CD4-positive, alpha-beta T cell treated with Interleukin-1 beta for 1 hour (primary cell): ENCODE measurements at regions not wholly inside any gene's neighbourhood (a gene's known extent, or its start where the extent isn't known, plus 50 kb on each side); places are given as distances from the start of the nearest gene placed in this dataset.
"Not testable (repeated sequence)": the region's sequence is repeated elsewhere in the genome, so short reads cannot be mapped to it uniquely, and the experiment has no call there.

Source experiments
- DNase-seq, 2 donors: peaks; one replicate each; pipeline ENCODE4 v3.0.0-alpha.2; 2020 to 2022

DNA sequence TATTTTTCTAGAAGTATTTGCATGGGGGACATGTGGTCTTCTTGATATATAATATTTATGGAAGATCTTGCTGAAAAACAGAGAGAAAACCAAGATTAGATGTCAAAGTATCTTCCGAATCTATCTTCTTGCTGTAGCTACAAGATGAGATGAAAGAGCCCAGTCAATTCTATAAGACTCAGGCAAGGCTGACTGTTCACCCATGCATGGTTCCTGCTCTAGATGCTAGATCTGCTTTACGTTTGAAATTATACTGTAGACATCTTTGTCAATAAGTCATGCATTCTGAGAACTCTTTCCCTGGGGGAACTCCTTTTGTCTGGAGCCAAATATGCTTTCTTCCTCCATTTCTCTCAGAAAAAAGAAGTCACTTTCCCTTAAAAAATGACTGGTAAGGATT is 1292.0 kb downstream of the XPNPEP1 start:
- no peak for DNase-seq

GRCh38 chr10:108629834-108630233 is 1293.5 kb downstream of the XPNPEP1 start:
- no peak for DNase-seq

DNA sequence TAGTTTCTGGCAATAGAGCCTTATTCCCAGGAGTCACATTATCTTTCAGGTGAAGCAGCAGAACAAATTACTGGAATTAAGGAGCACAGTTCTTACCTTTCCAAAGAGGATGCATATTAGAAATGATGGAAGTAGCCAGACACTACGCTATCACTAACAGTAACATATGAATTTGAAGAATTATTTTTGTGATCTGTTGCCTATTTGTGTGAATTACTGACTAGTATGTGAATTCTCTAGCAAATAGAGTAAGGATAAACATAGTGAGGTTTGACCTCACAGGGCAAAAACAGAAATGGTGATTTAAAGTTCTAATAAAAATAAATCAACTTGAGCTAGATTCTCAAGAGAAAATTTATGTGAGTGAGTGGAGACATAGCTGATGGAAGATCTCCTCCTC is 1299.3 kb downstream of the XPNPEP1 start:
- no peak for DNase-seq

- no peak for DNase-seq
These were observed 1302.3 kb downstream of the XPNPEP1 start for GRCh38 chr10:108620821-108621534.

GRCh38 chr10:108616559-108617285 is 1306.6 kb downstream of the XPNPEP1 start:
- DNase-seq = no peak

GRCh38 chr10:108615576-108616320 is 1307.6 kb downstream of the XPNPEP1 start:
- no peak for DNase-seq

- no peak for DNase-seq
These were observed 1310.8 kb downstream of the XPNPEP1 start for GRCh38 chr10:108612485-108612884.

GRCh38 chr10:108608860-108609259 is 1314.5 kb downstream of the XPNPEP1 start:
- DNase-seq = no peak

GRCh38 chr10:108601851-108602250 is 1321.5 kb downstream of the XPNPEP1 start:
- DNase-seq = no peak

- DNase-seq = not testable (repeated sequence)
These were observed 1322.8 kb downstream of the XPNPEP1 start for GRCh38 chr10:108600511-108600910.

DNA sequence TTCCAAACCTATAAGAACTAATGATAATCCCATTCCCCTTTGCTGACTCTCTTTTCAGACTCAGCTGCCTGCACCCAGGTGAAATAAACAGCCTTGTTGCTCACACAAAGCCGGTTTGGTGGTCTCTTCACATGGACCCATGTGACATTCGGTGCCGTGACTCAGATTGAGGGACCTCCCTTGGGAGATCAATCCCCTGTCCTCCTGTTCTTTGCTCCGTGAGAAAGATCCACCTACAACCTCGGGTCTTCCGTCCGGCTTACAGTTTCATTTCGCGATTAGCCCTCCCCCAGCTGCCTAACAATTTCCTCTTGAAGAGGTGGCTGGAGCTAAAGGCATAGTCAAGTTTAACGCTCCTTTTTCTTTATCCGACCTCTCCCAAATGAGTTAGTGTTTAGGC is 1324.0 kb downstream of the XPNPEP1 start:
- not testable (repeated sequence) for DNase-seq

DNA sequence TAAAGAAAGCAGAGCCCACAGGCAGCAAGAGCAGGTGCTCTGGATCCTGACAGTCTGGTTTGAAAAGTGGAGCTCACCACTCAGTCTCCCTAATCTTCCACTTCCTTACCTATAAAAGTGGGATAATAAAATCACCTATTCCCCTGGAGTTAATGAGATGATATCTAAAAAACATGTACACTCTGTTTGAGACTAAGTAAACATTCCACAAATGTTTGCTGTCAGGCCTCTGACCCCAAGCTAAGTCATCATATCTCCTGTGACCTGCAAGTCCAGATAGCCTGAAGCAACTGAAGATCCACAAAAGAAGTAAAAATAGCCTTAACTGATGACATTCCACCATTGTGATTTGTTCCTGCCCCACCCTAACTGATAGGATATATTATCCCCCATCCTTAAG is 1324.5 kb downstream of the XPNPEP1 start:
- no peak for DNase-seq

- no peak for DNase-seq
These were observed 1325.0 kb downstream of the XPNPEP1 start for GRCh38 chr10:108598320-108598695.

DNA sequence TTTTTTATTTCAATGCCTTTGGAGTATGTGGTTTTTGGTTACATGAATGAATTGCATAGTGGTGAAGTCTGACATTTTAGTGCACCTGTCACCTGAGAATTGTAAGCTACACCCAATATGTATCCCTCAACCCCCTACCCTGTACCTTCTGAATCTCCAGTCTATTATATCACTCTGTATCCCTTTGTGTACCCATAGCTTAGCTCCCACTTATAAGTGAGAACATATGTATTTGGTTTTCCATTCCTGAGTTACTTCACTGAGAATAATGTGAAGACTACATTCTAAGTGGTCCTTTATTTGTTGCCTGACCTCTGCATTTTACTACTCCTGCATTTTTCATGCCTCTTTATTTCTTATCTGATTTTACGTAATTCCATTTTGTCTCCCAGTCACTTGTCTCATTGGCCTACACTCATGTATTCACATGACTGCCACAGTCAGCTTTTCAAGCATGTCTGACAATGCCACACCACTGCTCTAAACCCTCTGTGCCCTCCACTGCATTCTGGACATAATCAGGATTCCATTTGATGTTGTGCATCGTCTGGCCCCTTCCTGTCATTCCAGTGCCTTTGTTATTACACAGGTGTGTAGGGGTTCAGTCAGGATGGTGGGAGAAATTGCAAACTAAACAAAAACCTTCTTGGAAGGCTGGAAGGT is 1325.5 kb downstream of the XPNPEP1 start:
- DNase-seq = no peak

DNA sequence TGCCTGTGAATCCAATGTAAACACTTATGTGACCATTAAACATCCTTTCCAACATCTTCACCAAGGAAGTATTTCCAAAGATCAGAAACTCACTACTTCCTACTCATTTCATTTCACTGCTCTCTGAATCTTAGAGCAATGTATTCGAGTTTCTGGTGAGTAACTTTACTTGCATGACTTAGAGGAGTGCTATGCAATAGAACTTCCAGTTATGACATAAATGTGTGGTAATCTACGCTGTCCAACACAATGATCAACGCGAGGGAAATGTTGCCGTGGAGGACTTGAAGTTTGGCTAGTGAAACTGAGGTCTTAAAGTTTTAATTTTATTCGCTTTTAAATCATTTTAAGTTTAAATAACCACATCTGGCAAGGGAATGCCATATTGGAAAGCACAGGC is 1326.3 kb downstream of the XPNPEP1 start:
- no peak for DNase-seq

DNA sequence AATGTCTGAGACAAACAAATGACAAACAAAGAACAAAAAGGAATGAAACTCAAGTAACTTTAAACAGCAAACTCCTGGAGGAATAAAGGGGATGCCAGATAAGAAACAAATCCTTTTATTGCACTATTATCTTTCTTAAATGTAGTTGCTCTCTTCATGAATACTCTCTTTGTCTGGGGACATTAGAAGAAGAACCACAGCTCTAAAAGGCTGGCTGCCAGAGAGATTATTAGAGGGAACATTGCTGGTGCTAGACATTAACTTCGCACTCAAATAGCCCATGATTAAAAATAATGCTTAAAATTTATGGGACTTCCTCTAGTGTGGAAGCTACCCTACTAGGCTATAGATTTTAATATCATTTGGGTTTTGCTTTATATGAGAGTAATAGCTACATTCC is 1330.4 kb downstream of the XPNPEP1 start:
- DNase-seq = no peak

DNA sequence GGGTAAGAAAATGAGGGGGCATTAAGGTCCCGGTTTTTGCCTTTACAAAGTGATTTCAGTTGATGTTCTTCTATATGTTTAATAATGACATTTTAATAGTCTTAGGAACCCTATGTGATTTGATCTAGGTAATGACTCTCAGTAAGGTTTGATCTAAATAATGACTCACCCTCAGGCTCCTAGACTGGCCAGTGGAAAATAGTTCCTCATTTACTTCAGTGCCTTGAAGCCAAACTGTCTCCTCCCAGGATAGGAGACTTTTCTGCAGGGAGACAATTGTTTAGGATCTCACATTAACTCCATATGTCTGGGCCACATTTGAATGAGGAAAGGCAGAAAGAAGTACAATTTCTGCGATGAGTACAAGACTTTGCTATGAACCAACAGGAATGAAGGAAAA is 1331.9 kb downstream of the XPNPEP1 start:
- DNase-seq = no peak

DNA sequence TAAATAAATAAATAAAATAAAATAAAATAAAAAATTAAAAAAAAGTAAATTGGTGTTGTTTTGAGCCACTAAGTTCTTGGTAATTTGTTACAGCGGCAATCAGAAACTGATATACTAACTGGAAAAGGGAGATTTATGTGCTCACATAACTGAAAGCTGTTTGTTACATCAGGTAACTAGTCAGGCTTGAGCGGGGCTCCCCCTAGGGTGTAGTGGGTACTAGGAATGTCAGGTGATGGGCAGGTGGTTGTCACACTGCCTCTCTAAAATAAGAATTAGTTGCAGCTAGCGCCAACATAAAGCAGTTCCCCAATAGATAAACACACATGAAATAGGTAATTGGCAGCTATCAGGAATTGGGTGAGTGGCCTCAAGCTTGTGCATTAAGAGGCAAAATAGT is 1336.9 kb downstream of the XPNPEP1 start:
- no peak for DNase-seq

DNA sequence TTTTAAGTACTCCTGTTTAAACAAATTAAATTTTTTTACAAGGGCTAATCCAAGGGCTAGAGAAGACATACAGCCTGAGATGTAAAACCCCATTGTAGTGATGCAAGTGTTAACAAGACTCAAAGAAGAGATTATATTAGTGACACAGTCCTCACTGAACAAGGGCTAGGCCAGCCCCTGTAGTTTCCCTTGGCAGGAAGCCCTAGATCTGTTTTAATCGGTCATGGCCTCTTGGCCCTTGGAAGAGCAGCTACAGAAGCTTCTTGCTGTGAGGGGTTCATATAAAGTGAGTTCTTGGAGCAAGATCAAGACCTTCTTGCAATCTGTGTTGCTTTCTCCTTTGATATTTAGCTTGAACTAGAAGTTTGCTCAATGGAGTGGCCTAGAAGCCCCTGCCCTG is 1339.4 kb downstream of the XPNPEP1 start:
- no peak for DNase-seq

GRCh38 chr10:108582888-108583287 is 1340.4 kb downstream of the XPNPEP1 start:
- no peak for DNase-seq

- DNase-seq = no peak
These were observed 1340.9 kb downstream of the XPNPEP1 start for GRCh38 chr10:108582387-108582786.

- no peak for DNase-seq
These were observed 1345.1 kb downstream of the XPNPEP1 start for GRCh38 chr10:108578258-108578657.

DNA sequence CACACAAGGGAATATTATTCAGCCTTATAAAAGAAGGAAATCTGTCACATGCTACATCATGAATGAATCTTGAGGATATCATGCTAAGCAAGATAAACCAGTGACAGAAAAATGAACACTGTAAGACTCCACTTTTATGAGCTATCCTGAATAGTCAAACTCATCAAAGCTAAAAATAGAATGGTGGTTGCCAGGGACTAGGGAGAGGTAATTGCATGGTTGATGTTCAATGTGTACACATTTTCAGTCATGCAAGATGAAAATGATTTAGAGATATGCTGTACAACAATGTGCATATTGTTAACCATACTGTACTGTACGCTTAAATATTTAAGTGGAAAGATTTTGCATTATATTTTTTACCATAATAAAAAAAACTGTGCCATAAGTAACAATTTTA is 1349.1 kb downstream of the XPNPEP1 start:
- DNase-seq = no peak
